BJ (cell line): ENCODE measurements at regions not wholly inside any gene's neighbourhood (a gene's known extent, or its start where the extent isn't known, plus 50 kb on each side); places are given as distances from the start of the nearest gene placed in this dataset.

Experiments
- CTCF ChIA-PET: fragments of 350-600 bp; formaldehyde crosslinking; extraction: SDS; loops from one replicate; lab custom pipeline; 2021; ENCODE audit warnings: antibody characterized with exemption, inconsistent platforms; lab: Yijun Ruan, JAX
- POLR2A ChIA-PET: fragments of 300-600 bp; sonication (Branson Sonifier 250); formaldehyde crosslinking; extraction: SDS; loops from one replicate; lab custom pipeline; 2021; ENCODE audit warnings: antibody characterized with exemption; lab: Charles Lee
- DNase-seq: peaks from one replicate; pipeline ENCODE4 v3.0.0-alpha.2; 2011; ENCODE audit warnings: low read depth
- H3K27me3 ChIP-seq: 2 replicates; pipeline ENCODE4 v1.6.0; 2011; ENCODE audit warnings: low read length; ENCODE audit not compliant: control insufficient read depth, insufficient read depth
- H3K36me3 ChIP-seq: 2 replicates; pipeline ENCODE4 v1.5.1; 2011; ENCODE audit warnings: low read length; ENCODE audit not compliant: control insufficient read depth, insufficient read depth
- H3K4me3 ChIP-seq: 2 replicates; pipeline ENCODE4 v1.5.1; 2011; ENCODE audit warnings: low read depth, mild to moderate bottlenecking, control low read depth, low read length
- CTCF ChIP-seq: IDR thresholded peaks from 2 replicates; pipeline ENCODE4 v1.5.1; 2011; ENCODE audit warnings: low read depth, mild to moderate bottlenecking, control low read depth, inconsistent platforms, low read length, moderate library complexity; ENCODE audit not compliant: insufficient read depth

DNA sequence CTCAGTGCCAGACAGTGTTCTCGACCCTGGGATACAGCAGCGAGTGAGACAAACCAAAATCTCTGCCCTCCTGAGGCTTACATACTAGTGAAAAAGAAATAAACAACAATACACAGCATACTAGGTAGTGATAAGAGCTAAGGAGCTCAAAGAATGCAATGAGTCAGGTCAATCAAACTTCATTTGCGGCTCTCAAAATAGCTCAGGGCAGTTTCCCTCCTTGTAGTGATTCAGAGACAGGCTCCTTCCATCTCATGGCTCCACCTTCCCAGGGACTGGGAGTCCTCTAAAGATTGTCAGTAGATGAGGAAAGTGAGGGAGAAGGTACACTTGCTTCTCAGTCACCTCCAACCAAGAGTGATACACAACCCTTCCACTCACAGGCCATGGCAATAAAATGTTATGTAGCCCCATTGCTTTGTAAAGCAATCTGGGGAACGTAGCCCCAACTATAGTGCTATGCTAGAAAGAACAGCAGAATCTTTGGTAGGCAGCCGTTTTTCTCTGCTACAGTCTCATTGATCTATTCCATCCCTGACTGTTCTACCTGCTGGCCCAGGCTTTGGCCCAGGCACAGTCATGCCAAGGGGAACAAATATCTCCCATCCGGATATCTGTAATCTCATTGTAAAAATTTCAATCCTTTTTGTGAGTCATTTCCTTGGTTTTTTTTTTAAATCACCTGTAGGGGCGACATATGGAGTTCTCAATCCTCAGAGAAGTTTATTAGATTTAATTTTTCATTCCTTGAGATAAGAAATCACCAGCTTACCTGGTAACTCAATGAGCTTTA is 183.1 kb upstream of the S100G start:
- CTCF ChIA-PET: no interaction called here
- no peak for DNase-seq
- POLR2A ChIA-PET: no interaction called here

GRCh38 chrX:16469870-16470269 is 180.1 kb upstream of the S100G start:
- ChIA-PET POLR2A (no interaction called here), CTCF (interaction anchor here (1.1 kb wide), 1 partner anchor 25 kb away, joined by 4 read pairs; no protein-coding TSS in a partner anchor)
- H3K4me3 ChIP-seq: no peak overlapping the region
- no peaks in the 10 kb centered on the region for H3K36me3 ChIP-seq
- TF ChIP-seq CTCF: no peak
- no peaks in the 10 kb centered on the region for H3K27me3 ChIP-seq
- no peak for DNase-seq

More for the DNA sequence above, 183.1 kb upstream of the S100G start:
- H3K27me3 ChIP-seq: no peaks in the 10 kb centered on the region
- TF ChIP-seq CTCF: no peak
- H3K36me3 ChIP-seq: no peaks in the 10 kb centered on the region
- no peak overlapping the region for H3K4me3 ChIP-seq

DNA sequence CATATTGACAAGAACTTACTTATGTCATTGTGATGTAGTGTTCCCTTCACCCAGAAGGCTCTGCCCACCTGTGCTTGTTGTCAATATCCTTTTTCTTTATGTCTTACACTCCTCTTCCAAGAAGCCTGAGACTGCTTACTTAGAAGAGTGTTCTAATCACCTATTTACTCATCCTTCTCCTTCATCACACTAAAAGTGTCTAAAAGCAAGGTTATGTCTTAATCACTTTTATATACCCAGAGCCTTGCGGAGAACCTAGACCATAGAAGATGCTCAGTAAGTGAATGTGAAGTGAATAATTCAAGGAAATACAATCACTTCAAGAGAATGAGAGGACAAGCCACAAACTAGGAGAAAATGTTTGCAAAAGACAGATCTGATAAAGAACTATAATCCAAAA is 177.6 kb upstream of the S100G start:
- DNase-seq: no peak
- no peak for TF ChIP-seq CTCF
- ChIA-PET CTCF (no interaction called here), POLR2A (no interaction called here)
- Histone ChIP-seq H3K27me3 (no peaks in the 10 kb centered on the region), H3K36me3 (no peaks in the 10 kb centered on the region), H3K4me3 (no peak overlapping the region)

DNA sequence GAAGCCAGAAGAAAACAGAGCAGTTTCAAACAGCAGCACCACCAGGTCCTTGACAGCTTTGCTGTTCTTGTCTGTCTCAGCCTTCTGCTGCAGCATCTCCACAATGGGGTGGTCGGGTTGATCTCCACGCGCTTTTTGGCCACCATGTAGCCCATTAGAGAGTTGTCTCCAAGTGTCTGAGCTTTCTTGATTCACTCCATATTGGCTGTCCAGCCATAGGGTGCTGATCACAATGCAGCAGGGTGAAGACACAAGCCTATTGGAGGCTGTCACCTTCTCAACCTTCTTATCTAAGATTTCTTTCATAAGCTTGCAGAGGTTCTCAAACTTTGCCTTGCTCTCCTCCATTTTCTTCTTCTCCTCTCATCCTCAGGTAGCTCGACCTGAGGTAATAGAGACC is 175.4 kb upstream of the S100G start:
- ChIA-PET POLR2A (no interaction called here), CTCF (interaction anchor here (0.6 kb wide), 1 partner anchor 279 kb away, joined by 3 read pairs; no protein-coding TSS in a partner anchor)
- Histone ChIP-seq H3K4me3 (no peak overlapping the region), H3K27me3 (no peaks in the 10 kb centered on the region), H3K36me3 (no peaks in the 10 kb centered on the region)
- DNase-seq: no peak
- no peak for TF ChIP-seq CTCF

- TF ChIP-seq CTCF: no peak
- CTCF ChIA-PET: no interaction called here
- no peak overlapping the region for H3K4me3 ChIP-seq
- no peaks in the 10 kb centered on the region for H3K36me3 ChIP-seq
- no peak for DNase-seq
- no peaks in the 10 kb centered on the region for H3K27me3 ChIP-seq
- POLR2A ChIA-PET: no interaction called here
Observed at GRCh38 chrX:16476009-16476408, 173.9 kb upstream of the S100G start.
